Pancreas (tissue), 10 donors: ENCODE measurements at regions not wholly inside any gene's neighbourhood (a gene's known extent, or its start where the extent isn't known, plus 50 kb on each side); places are given as distances from the start of the nearest gene placed in this dataset.

Source experiments
- ATAC-seq, 4 donors: fragments of 200-7000 bp; cut with Tn5 transposase; one replicate each; pipeline versions ENCODE4 v1.8.0 to v1.9.1; 2020; ENCODE audit warnings: mild to moderate bottlenecking in 4 of 4, moderate library complexity in 4 of 4
- DNase-seq, 6 donors: peaks; one replicate each; pipeline ENCODE4 v3.0.0-alpha.2; 2020
- FAIRE-seq: peaks from 2 replicates; lab custom pipeline; 2012; peaks lifted over from hg19 to GRCh38; lab: Jason Lieb, UNC
- H3K27ac ChIP-seq, 4 donors: fragments of 200-600 bp; sonication (generic); 1 replicate in 3 of 4; 2 replicates in 1 of 4; pipeline versions ENCODE4 v1.5.0 to v1.8.0; 2020
- H3K27me3 ChIP-seq, 4 donors: fragments of 200-600 bp; one replicate each; pipeline ENCODE4 v1.8.0; 2021
- H3K36me3 ChIP-seq, 3 donors: fragments of 200-600 bp; sonication (generic) in 1 of 3; one replicate each; pipeline versions ENCODE4 v1.5.0 to v1.8.0; 2020 to 2021
- H3K4me1 ChIP-seq, 3 donors: fragments of 200-600 bp; one replicate each; pipeline ENCODE4 v1.8.0; 2021
- H3K4me3 ChIP-seq, 4 donors: fragments of 200-600 bp; sonication (generic) in 2 of 4; one replicate each; pipeline versions ENCODE4 v1.5.0 to v1.8.0; 2020 to 2021
- H3K9me3 ChIP-seq, 4 donors: fragments of 200-600 bp; one replicate each; pipeline ENCODE4 v1.8.0; 2021
- CTCF ChIP-seq, 4 donors: fragments of 200-600 bp; sonication (generic) in 3 of 4; IDR thresholded peaks; one replicate each; pipeline versions ENCODE4 v1.5.0 to v1.8.0; 2021; ENCODE audit warnings: antibody characterized with exemption in 4 of 4
- WGBS, 2 donors: extraction: QIAGEN DNeasy Blood & Tissue Kit; methylation state at CpG; one replicate each; pipeline ENCODE4 v1.1.7; 2013; 5-methylcytosine and 5-hydroxymethylcytosine counted together
- intact Hi-C, 3 donors: fragments of 100-400 bp; cut with DNase I; formaldehyde crosslinking; loops; one replicate each; pipeline versions ENCODE4 v1.11.1 to v1.14.2; 2022
- donor health status: healthy with polysubstance abuse.
- donor health status: DM: no; HTN: no; CAD: no; lungs with moderate emphysema.
- donor health status: DM: no; HTN: no; CAD: no.
- donor health status: control.
- donor health status: control.
- donor health status: Bipolar disorder and iron deficiency.
- donor health status: DM: yes; HTN: yes; CAD: no.
- donor health status: DM: no; HTN: no; CAD: no.
- donor health status: DM: no; HTN: no; CAD: no.
- donor health status: DM: yes; HTN: yes; CAD: no.

- no peak for TF ChIP-seq CTCF (IDR thresholded peaks at IDR 0.05)
- ATAC-seq (no peak), FAIRE-seq (no peak)
These were observed 2172.0 kb downstream of the TP53TG3F start for GRCh38 chr16:35631261-35631945.

GRCh38 chr16:35636480-35637230, 2177.2 kb downstream of the TP53TG3F start:
- H3K4me1 ChIP-seq = no peaks in the 10 kb centered on the region
- no peak overlapping the region for H3K4me3 ChIP-seq
- no peaks in the 10 kb centered on the region for H3K27me3 ChIP-seq
- H3K36me3 ChIP-seq = no peaks in the 10 kb centered on the region
- no peak for TF ChIP-seq CTCF (IDR thresholded peaks at IDR 0.05)
- H3K27ac ChIP-seq = no peak overlapping the region
- no peaks in the 10 kb centered on the region for H3K9me3 ChIP-seq
- 27% methylated on average over 5 of the region's 5 CpGs for WGBS, 2 donors
- FAIRE-seq (no peak), DNase-seq (no peak), ATAC-seq (no peak)
- intact Hi-C loops = no loop called here

More at GRCh38 chr16:35631261-35631945, 2172.0 kb downstream of the TP53TG3F start:
- H3K9me3 ChIP-seq = no peaks in the 10 kb centered on the region
- 13 to 14% methylated on average over 2 of the region's 2 CpGs for WGBS, 2 donors
- intact Hi-C loops = no loop called here
- H3K4me1 ChIP-seq = no peaks in the 10 kb centered on the region
- H3K4me3 ChIP-seq = no peak overlapping the region
- no peak overlapping the region for H3K27ac ChIP-seq
- no peaks in the 10 kb centered on the region for H3K27me3 ChIP-seq
- H3K36me3 ChIP-seq = no peaks in the 10 kb centered on the region
- DNase-seq = no peak

GRCh38 chr16:35637683-35638082, 2178.3 kb downstream of the TP53TG3F start:
- FAIRE-seq = no peak
- no peak for TF ChIP-seq CTCF (IDR thresholded peaks at IDR 0.05)
- H3K4me1 ChIP-seq = no peaks in the 10 kb centered on the region
- intact Hi-C loops = no loop called here
- WGBS, 2 donors = 29 to 32% methylated on average over 2 of the region's 2 CpGs
- DNase-seq = no peak
- H3K4me3 ChIP-seq = no peak overlapping the region
- H3K27me3 ChIP-seq = no peaks in the 10 kb centered on the region
- H3K27ac ChIP-seq = no peak overlapping the region
- no peak for ATAC-seq
- H3K9me3 ChIP-seq = no peaks in the 10 kb centered on the region
- H3K36me3 ChIP-seq = no peaks in the 10 kb centered on the region

DNA sequence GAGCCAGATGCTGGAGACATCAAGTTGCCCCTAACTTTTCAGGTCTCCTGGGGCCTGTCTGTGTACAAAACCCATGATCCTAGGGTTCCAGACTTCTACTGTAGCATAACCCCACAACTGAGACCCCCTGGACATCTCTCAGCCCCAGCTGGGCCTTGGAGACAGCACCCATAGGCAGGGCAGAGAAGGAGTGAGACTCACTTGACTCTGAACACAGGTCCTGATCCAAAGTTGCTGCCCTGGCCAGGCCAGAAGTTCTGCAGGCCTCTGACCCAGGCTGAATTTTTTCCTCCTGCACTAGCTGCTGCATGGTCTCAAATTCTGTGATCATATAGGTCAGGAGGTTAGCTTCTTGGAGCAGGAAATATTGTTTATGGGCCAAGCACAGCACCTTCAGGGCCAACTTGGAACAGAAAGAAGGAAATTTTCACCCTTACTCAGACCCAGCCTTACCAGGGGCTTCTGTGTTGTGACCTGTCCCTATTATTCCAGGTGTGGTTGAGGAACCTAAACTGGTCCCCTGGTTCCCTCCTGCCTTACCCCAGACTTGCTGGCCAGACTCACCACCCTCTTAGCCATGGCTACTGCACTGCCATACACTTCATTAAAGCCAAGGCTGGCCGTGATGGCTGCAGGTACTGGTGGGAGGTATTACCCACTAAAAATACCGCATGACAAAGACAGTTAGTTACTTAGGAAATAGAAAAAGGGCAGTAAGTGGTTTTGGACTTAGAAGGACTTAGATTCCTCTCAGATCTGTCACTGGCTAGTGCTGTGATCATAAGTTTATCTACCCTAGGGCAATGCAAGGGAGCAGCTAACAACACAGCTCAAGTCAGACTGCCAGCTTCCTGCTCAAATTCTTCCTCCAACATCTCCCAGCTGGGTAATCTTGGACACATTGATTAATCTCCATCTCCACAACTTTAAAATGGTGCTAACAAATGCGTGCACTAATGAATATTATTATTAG, 2180.1 kb downstream of the TP53TG3F start:
- H3K27ac ChIP-seq = no peak overlapping the region
- intact Hi-C loops = no loop called here
- no peaks in the 10 kb centered on the region for H3K27me3 ChIP-seq
- ATAC-seq (no peak), FAIRE-seq (no peak), DNase-seq (no peak)
- TF ChIP-seq CTCF (IDR thresholded peaks at IDR 0.05) = no peak
- 27 to 32% methylated on average over 3 of the region's 3 CpGs for WGBS, 2 donors
- no peak overlapping the region for H3K4me3 ChIP-seq
- no peaks in the 10 kb centered on the region for H3K9me3 ChIP-seq
- no peaks in the 10 kb centered on the region for H3K36me3 ChIP-seq
- no peaks in the 10 kb centered on the region for H3K4me1 ChIP-seq
